ENCODE measurements at regions not wholly inside any gene's neighbourhood (a gene's known extent, or its start where the extent isn't known, plus 50 kb on each side); places are given as distances from the start of the nearest gene placed in this dataset.
"Not testable (repeated sequence)": the region's sequence is repeated elsewhere in the genome, so short reads cannot be mapped to it uniquely, and the experiment has no call there.

GRCh38 chr9:75459311-75459710 is 371.0 kb downstream of the OSTF1 start:
- not testable (repeated sequence) for TF ChIP-seq CTCF (IDR thresholded peaks at IDR 0.05 in 2 of 3, conservative IDR thresholded peaks at IDR 0.05 in 1 of 3; ENCODE audit: borderline replicate concordance in 1 of 3, insufficient read depth in 1 of 3, low read depth in 2 of 3, low read length in 2 of 3); POLR2A (IDR thresholded peaks at IDR 0.05; ENCODE audit: borderline replicate concordance, extremely low read depth, insufficient read depth, insufficient read length); EZH2 (IDR thresholded peaks at IDR 0.05); MAX (IDR thresholded peaks at IDR 0.05); SIN3A (IDR thresholded peaks at IDR 0.05; ENCODE audit: low read depth); SRF (IDR thresholded peaks at IDR 0.05; ENCODE audit: low read depth); ATF3 (IDR thresholded peaks at IDR 0.05); REST (IDR thresholded peaks at IDR 0.05; ENCODE audit: low read depth); RAD21 (IDR thresholded peaks at IDR 0.05; ENCODE audit: low read depth)
